ENCODE measurements at regions not wholly inside any gene's neighbourhood (a gene's known extent, or its start where the extent isn't known, plus 50 kb on each side); places are given as distances from the start of the nearest gene placed in this dataset.
A peak's percentile ranks its signal among the peaks of the same experiment; 100 is the strongest.

- no peak for DNase-seq
These were observed 55.3 kb upstream of the UFL1 start for GRCh38 chr6:96466147-96466863.

GRCh38 chr6:96467814-96468213 is 53.8 kb upstream of the UFL1 start:
- no peak for DNase-seq

- DNase-seq, result no peak
These were observed 53.3 kb upstream of the UFL1 start for GRCh38 chr6:96468281-96468680.

DNA sequence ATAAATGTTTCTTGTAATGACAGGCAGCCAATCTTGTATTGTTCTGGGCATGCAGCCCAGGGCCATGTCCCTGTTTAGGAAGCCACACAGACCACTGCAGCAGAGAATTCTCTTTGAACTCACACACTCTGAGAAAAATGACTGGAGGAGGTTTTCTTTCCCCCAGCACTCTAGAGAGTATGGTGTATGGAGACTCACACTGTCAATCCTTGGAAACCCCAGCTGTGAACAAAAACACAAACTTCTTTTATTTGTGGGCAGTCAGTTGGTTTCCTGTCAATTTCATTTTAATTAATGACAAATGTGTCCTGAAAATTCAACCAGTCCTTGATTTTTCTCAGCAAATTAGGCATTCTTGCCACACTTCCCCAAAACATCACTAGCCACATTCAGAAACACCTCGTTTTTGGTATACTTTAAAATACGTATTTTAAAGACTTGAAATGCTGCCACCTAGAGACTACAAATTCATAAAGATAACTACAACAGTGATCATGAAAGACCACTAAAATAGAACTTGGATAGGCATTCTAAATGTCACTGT is 52.9 kb upstream of the UFL1 start:
- DNase-seq, result peak; percentile 27

DNA sequence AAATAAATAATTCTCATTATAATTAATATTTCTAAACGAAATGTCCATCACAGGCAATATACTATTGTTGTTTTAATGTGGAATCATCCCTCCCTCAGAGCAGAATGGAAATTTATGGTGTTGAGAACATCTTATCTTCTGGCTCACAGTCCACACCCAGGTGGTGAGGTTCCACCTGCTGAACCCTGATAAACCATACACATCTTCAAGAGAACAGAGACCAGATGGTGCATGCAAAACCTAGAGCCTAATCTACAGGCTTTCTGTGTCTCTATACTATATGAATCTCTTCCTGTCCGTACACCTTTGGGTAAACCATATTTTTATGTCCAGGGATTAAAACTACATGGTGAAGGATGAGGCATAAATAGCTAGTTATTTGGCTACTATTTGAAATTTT is 52.3 kb upstream of the UFL1 start:
- DNase-seq, result no peak

GRCh38 chr6:96470296-96470695 is 51.3 kb upstream of the UFL1 start:
- DNase-seq, result no peak
